Heart left ventricle (tissue), 13 donors: ENCODE measurements at regions not wholly inside any gene's neighbourhood (a gene's known extent, or its start where the extent isn't known, plus 50 kb on each side); places are given as distances from the start of the nearest gene placed in this dataset.

ENCODE experiments used
- POLR2A ChIP-seq, 2 donors: fragments of 450-650 bp; IDR thresholded peaks; one replicate each; pipeline ENCODE4 v1.6.1; 2017; ENCODE audit warnings: antibody characterized with exemption in 2 of 2, mild to moderate bottlenecking in 2 of 2, moderate library complexity in 2 of 2
- TF ChIP-seq, protein P1 (sequence below), 12 donors: fragments of 200-600 bp; sonication (generic) in 4 of 12; IDR thresholded peaks; one replicate each; pipeline versions ENCODE4 v1.5.0 to v1.8.0; 2018 to 2022; ENCODE audit warnings: antibody characterized with exemption in 12 of 12, mild to moderate bottlenecking in 5 of 12
- donor health status: ischemic (EF 13 %, LVEDD 7.1; RV severe dilation, severe dysfunction).
- donor health status: DM: no; HTN: yes; CAD: no.
- donor health status: DM: no; HTN: no; CAD: no.
- donor health status: ischemic (EF 25% LVEDD 6.9; RV normal size, moderate dysfunction).
- donor health status: ischemic (EF 25% LVEDD 5.7; RV mildly dilated, moderate dysfunction).
- donor health status: ischemic (EF 35%, LVEDD 5.7; RV mildly dilated, moderate dysfunction).
- donor health status: nonischemic (EF 11% LVEDD 7.7; RV severe dilation, severe dysfunction).
- donor health status: DM: yes; HTN: yes; CAD: no.
- donor health status: PGD.
- donor health status: ischemic (EF 29% LVEDD 5.4; RV normal size, mild dysfunction).
- donor health status: nonischemic (EF 23%, LVEDD 6.1; RV moderate dilation, normal function).

DNA sequence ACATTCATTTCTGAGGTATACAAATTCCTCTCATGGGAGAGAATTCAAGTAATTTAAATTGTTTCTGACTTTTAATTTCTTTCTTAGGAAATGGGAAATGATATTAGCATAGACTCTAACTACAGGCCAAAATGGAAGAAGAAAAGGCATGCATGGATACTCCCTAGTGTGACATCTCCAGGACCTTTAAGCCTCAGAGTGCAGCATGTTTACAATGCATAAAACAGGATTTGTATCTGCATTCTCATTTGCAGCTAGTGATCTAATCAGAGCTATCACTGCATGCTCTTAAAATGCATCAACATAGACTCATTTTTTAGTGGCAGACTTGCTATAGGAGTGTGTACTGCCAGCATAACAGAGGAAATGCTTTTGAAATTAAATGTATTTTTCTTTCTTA is 224.6 kb upstream of the GOT2 start:
- TF ChIP-seq, protein P1, sequence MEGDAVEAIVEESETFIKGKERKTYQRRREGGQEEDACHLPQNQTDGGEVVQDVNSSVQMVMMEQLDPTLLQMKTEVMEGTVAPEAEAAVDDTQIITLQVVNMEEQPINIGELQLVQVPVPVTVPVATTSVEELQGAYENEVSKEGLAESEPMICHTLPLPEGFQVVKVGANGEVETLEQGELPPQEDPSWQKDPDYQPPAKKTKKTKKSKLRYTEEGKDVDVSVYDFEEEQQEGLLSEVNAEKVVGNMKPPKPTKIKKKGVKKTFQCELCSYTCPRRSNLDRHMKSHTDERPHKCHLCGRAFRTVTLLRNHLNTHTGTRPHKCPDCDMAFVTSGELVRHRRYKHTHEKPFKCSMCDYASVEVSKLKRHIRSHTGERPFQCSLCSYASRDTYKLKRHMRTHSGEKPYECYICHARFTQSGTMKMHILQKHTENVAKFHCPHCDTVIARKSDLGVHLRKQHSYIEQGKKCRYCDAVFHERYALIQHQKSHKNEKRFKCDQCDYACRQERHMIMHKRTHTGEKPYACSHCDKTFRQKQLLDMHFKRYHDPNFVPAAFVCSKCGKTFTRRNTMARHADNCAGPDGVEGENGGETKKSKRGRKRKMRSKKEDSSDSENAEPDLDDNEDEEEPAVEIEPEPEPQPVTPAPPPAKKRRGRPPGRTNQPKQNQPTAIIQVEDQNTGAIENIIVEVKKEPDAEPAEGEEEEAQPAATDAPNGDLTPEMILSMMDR (IDR thresholded peaks at IDR 0.05): no peak
- no peak for TF ChIP-seq POLR2A (IDR thresholded peaks at IDR 0.05)
